ENCODE measurements at regions not wholly inside any gene's neighbourhood (a gene's known extent, or its start where the extent isn't known, plus 50 kb on each side); places are given as distances from the start of the nearest gene placed in this dataset.

DNA sequence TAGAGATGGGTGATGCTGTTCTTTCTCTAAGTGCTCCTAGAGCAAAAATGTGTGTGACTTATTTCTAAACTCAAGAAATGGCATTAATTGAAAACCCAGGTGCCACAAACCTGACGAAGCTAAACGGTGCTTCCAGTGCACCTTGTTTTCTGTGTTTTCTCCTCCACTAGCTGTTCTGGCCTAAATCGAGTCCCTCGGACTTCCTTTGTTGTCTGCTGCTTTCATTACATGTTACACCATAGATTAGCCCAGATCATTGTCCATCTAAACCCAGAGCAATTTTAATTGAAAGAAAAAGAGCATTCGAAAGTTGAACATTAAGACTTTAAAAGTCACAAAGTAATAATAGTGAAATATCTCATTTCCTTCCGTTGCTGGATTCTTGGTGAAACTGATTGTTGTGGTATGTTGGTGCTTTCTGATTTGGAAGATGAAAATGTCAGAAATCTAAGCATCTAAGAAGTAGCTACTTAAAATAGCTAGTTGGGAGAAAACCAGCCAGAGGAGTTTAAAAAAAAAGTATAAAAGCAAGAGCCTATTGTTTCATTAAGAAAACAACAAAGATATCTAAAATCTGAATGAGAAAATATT, 219.6 kb upstream of the G2E3 start:
- DNase-seq (ENCODE audit: low read depth): no peak
- TF ChIP-seq, protein P1, sequence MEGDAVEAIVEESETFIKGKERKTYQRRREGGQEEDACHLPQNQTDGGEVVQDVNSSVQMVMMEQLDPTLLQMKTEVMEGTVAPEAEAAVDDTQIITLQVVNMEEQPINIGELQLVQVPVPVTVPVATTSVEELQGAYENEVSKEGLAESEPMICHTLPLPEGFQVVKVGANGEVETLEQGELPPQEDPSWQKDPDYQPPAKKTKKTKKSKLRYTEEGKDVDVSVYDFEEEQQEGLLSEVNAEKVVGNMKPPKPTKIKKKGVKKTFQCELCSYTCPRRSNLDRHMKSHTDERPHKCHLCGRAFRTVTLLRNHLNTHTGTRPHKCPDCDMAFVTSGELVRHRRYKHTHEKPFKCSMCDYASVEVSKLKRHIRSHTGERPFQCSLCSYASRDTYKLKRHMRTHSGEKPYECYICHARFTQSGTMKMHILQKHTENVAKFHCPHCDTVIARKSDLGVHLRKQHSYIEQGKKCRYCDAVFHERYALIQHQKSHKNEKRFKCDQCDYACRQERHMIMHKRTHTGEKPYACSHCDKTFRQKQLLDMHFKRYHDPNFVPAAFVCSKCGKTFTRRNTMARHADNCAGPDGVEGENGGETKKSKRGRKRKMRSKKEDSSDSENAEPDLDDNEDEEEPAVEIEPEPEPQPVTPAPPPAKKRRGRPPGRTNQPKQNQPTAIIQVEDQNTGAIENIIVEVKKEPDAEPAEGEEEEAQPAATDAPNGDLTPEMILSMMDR (IDR thresholded peaks at IDR 0.05; ENCODE audit: low read length, missing control alignments): no peak
- no peak overlapping the region for H3K4me3 ChIP-seq (replicated peaks; ENCODE audit: low read depth, low read length)

DNA sequence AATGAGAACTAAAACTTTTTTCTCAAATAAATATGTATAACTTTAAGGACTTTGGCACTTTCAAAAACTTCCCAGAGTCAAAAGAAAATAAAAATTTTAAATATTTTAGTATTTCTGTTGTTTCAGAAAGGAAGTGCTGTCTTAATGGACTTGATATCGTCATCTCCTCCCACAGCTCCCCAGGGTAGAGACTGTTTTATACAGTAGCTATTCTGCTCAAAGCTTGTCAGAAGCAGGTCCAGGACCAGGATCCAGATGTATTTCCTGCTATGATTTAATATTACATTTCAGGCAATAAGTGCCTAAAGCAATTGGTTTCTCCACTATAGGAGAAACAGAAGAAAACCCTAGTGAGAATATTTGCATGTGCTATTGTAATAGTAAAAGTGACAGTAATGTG, 218.5 kb upstream of the G2E3 start:
- TF ChIP-seq, protein P1 (IDR thresholded peaks at IDR 0.05; ENCODE audit: low read length, missing control alignments): no peak
- no peak overlapping the region for H3K4me3 ChIP-seq (replicated peaks; ENCODE audit: low read depth, low read length)
- DNase-seq (ENCODE audit: low read depth): no peak

DNA sequence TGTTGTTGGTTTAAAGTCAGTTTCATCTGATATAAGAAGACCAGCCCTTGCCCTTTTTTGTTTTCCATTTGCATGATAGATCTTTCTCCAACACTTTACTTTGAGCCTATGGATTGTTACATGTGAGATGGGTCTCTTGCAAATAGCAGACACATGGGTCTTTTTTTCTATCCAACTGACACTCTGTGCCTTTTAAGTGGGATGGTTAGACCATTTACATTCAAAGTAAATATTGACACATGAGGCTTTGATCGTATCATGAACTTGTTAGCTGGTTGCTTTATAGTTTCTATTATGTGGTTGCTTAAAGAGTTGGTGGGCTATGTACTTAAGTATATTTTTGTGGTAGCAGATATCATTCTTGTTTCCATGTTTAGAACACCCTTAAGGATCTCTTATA, 213.4 kb upstream of the G2E3 start:
- TF ChIP-seq, protein P1 (IDR thresholded peaks at IDR 0.05; ENCODE audit: low read length, missing control alignments): no peak
- no peak for DNase-seq (ENCODE audit: low read depth)
- no peak overlapping the region for H3K4me3 ChIP-seq (replicated peaks; ENCODE audit: low read depth, low read length)

DNA sequence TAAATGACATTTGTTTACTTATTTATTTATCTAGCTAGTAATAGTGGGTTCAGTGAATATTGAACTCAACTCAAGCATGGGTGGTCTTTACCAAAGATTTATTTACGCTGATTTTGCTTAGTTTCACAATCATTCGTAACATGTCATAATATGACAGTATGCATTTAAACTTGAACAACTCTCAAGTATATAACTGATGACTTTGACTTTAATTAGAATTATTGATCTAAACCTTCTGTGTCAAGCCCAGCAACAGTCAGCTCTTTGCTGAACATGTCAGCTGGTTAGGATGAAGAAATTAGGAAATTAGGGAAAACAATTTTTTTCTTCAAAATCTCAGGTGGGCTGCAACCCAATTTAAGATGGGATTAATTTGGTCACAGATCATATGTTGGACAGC, 210.5 kb upstream of the G2E3 start:
- TF ChIP-seq, protein P1 (IDR thresholded peaks at IDR 0.05; ENCODE audit: low read length, missing control alignments): no peak
- H3K4me3 ChIP-seq (replicated peaks; ENCODE audit: low read depth, low read length): no peak overlapping the region
- DNase-seq (ENCODE audit: low read depth): no peak

DNA sequence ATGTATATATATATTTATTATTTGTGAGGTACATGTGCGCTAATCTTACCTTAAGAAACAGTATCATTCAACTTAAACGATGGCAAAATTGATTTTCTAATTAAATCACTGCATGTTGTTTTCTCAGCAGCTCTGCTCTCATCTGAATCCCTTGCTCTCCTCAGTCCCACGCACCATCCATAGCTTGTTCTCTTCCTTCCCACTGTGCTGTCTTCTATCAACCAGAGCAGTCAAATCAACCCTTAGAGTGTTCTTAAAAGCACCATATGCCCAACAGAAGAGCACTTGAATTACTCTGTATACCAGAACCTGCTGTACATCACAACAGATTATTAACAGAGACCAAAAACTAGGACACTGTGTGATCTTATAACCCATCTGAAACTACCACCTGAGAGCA, 209.4 kb upstream of the G2E3 start:
- TF ChIP-seq, protein P1 (IDR thresholded peaks at IDR 0.05; ENCODE audit: low read length, missing control alignments): no peak
- no peak overlapping the region for H3K4me3 ChIP-seq (replicated peaks; ENCODE audit: low read depth, low read length)
- no peak for DNase-seq (ENCODE audit: low read depth)

DNA sequence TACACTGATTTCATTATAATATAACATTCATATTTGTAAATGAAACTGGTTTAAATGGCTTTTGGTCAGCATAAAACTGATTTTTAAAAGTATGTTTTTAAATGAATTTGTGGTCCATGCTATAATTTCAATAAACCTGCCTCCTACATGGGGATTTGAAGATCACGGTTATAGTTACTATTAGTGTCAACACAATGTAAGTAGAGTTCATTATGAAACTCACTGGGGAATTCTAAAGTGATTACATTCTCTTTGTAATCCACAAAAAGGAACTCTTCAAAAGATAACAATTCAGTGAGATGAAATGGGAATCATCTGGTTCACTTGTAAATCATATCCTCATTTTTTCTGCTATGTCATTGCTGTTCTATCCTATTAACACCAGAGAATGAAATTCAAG, 204.5 kb upstream of the G2E3 start:
- no peak overlapping the region for H3K4me3 ChIP-seq (replicated peaks; ENCODE audit: low read depth, low read length)
- no peak for DNase-seq (ENCODE audit: low read depth)
- TF ChIP-seq, protein P1 (IDR thresholded peaks at IDR 0.05; ENCODE audit: low read length, missing control alignments): no peak

DNA sequence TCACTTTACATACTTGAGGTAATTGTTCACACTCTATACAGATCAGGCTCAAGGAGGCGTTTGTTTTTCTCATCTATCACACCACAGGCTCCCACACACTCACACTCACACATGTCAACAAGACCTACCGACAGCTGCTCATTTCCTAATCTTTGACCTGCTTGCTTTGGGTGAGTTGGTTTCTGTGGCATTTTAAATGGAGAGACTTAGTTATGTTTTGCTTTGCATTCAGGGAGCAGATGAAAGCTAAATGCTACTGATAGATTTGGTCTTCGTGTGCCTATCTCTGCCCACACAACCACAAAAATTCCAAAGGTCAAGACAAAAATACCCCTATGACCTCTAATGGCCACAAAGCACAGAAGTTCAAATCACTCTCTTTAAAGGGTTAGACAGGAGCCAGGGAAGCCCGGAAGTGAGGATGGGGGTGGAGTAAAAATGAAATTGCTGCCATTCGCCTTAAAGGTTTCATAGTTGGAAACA, 203.5 kb upstream of the G2E3 start:
- TF ChIP-seq, protein P1 (IDR thresholded peaks at IDR 0.05; ENCODE audit: low read length, missing control alignments): no peak
- DNase-seq (ENCODE audit: low read depth): peak; percentile 1
- no peak overlapping the region for H3K4me3 ChIP-seq (replicated peaks; ENCODE audit: low read depth, low read length)

Data from fibroblast of pulmonary artery (primary cell).